Naive B cell (primary cell): ENCODE measurements at regions not wholly inside any gene's neighbourhood (a gene's known extent, or its start where the extent isn't known, plus 50 kb on each side); places are given as distances from the start of the nearest gene placed in this dataset.

Experiments used
- ATAC-seq, 2 donors: fragments of 150-1000 bp; cut with Tn5 transposase; 2 replicates each; pipeline ENCODE4 v1.10.0; 2021; ENCODE audit warnings: low read depth in 2 of 2, mild to moderate bottlenecking in 2 of 2, moderate library complexity in 2 of 2
- DNase-seq: peaks from one replicate; pipeline ENCODE4 v3.0.0; 2022
- H3K27ac Mint-ChIP-seq, 6 donors: one replicate each; pipeline ENCODE4 v1.8.0; 2020 to 2022; ENCODE audit warnings: mild to moderate bottlenecking in 6 of 6, mixed read lengths in 6 of 6, moderate library complexity in 5 of 6, inconsistent platforms in 2 of 6
- H3K27me3 Mint-ChIP-seq, 3 donors: one replicate each; pipeline ENCODE4 v1.8.0; 2021 to 2022; ENCODE audit warnings: mixed read lengths in 3 of 3, mild to moderate bottlenecking in 1 of 3
- H3K36me3 Mint-ChIP-seq, 2 donors: one replicate each; pipeline ENCODE4 v1.8.0; 2020 to 2022; ENCODE audit warnings: mixed read lengths in 2 of 2, inconsistent platforms in 1 of 2, mild to moderate bottlenecking in 1 of 2
- H3K4me1 Mint-ChIP-seq, 3 donors: one replicate each; pipeline ENCODE4 v1.8.0; 2020 to 2022; ENCODE audit warnings: mixed read lengths in 3 of 3, inconsistent platforms in 1 of 3, mild to moderate bottlenecking in 1 of 3, moderate library complexity in 1 of 3
- H3K4me3 Mint-ChIP-seq, 8 donors: one replicate each; pipeline ENCODE4 v1.8.0; 2020 to 2022; ENCODE audit warnings: mild to moderate bottlenecking in 8 of 8, mixed read lengths in 8 of 8, moderate library complexity in 8 of 8, inconsistent platforms in 2 of 8
- H3K9me3 Mint-ChIP-seq, 7 donors: one replicate each; pipeline ENCODE4 v1.8.0; 2020 to 2022; ENCODE audit warnings: mixed read lengths in 7 of 7, mild to moderate bottlenecking in 5 of 7, inconsistent platforms in 2 of 7, moderate library complexity in 1 of 7

DNA sequence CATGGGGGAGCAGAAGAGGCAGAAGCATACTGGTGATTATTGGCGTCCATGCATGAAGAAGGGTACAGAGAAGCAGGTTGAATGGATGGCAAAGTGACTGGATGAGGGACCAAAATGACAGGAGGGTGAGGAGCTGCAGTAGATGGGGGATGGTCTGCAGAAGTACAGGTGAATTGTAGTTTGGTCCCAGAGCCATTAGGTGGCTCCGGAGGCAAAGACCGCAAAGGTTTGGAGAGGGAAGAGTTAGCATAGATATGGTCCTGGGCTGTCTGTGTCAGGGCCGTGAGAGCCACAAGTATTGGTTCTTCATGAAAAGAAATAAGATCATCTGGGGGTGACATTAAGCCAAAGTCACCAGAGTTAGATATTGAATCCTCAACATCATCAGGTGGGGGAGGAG, 59.0 kb upstream of the ZNF726 start:
- Mint-ChIP-seq H3K4me3 (peak overlapping the region in 1 of 8 donors; percentile 48), H3K27ac (no peak overlapping the region), H3K9me3 (peaks cover 12 to 80% (median 47%) of the 10 kb centered on the region in 7 donors), H3K36me3 (peaks cover 6 to 13% of the 10 kb centered on the region in 2 donors), H3K27me3 (no peaks in the 10 kb centered on the region), H3K4me1 (no peaks in the 10 kb centered on the region)
- ATAC-seq (no peak), DNase-seq (no peak)

DNA sequence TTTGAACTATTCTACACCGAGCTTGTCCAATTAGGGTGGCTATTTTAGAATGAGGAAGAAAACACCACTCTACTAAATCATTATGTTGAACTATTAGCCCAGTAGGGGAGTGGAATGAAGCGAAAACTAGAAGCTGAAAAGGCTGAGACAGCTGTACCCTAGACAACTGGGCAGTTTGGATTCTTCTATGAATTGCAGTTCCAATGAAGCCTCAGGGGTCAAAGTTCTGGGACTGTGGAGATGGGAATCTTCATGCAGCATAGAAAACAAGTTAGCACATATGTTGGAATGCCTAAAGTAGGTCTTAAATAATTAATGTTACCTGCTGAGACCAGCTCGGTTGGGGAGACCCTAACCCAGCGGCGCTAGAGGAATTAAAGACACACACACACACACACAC, 62.7 kb upstream of the ZNF726 start:
- H3K4me3 Mint-ChIP-seq = no peak overlapping the region

DNA sequence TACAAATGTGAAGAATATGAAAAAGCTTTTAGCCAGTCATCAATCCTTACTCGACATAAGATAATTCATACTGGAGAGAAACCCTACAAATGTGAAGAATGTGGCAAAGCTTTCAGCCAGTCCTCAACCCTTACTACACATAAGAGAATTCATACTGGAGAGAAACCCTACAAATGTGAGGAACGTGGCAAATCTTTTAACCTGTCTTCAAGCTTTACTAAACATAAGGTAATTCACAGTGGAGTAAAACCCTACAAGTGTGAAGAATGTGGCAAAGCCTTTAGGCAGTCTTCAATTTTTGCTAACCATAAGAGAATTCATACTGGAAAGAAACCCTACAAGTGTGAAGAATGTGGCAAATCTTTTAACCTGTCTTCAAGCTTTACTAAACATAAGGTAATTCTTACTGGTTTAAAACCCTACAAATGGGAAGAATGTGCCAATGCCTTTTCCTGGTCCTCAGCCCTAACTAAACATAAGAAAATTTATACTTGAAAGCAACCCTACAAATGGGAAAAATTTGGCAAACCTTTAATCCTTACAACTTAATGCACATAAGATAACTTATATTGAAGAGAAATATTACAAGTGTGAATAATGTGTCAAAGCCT, 74.1 kb upstream of the ZNF681 start:
- no peaks in the 10 kb centered on the region for H3K4me1 Mint-ChIP-seq
- H3K4me3 Mint-ChIP-seq = no peak overlapping the region
- DNase-seq (no peak), ATAC-seq (no peak)
- H3K36me3 Mint-ChIP-seq = peaks cover 8 to 23% of the 10 kb centered on the region in 2 donors
- H3K9me3 Mint-ChIP-seq = peaks cover 15 to 80% (median 56%) of the 10 kb centered on the region in 7 donors
- H3K27ac Mint-ChIP-seq = no peak overlapping the region
- no peaks in the 10 kb centered on the region for H3K27me3 Mint-ChIP-seq

More for the DNA sequence above, 62.7 kb upstream of the ZNF726 start:
- no peak for ATAC-seq
- Mint-ChIP-seq H3K27ac (no peak overlapping the region), H3K9me3 (peaks cover 17 to 93% (median 57%) of the 10 kb centered on the region in 7 donors), H3K36me3 (peaks cover 6 to 21% of the 10 kb centered on the region in 2 donors), H3K27me3 (peaks cover 0 to 5% (median 0%) of the 10 kb centered on the region in 3 donors), H3K4me1 (no peaks in the 10 kb centered on the region)
- DNase-seq = no peak

DNA sequence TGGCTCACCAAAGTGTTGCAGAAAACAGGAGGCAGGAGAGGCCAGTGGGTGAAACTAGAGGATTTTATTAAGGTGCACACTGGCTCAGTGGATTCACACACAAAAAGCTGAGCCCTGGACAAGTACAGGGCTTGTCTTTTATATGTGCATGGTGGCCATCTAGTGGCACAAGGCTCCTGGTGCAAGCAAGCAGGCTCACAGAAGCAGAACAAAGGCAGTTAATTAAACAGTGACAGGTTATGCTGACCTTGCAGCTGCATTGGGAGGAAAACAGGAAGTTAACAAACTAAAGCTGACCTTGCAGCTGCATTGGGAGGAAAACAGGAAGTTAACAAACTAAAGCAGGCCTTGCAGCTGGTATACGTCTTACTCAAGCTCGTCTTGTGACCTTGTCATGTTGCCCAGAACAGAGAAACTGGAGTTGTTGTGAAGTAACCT, 65.3 kb upstream of the ZNF681 start:
- Mint-ChIP-seq H3K4me3 (peak overlapping the region in 2 of 8 donors; percentile 29 to 54), H3K36me3 (peaks cover 9 to 27% of the 10 kb centered on the region in 2 donors), H3K27me3 (no peaks in the 10 kb centered on the region), H3K27ac (peak overlapping the region in 4 of 6 donors; percentile 21 to 81 (median 48)), H3K4me1 (no peaks in the 10 kb centered on the region), H3K9me3 (peaks cover 11 to 64% (median 54%) of the 10 kb centered on the region in 7 donors)
- DNase-seq (peak; percentile 31), ATAC-seq (peak; percentile 88)

DNA sequence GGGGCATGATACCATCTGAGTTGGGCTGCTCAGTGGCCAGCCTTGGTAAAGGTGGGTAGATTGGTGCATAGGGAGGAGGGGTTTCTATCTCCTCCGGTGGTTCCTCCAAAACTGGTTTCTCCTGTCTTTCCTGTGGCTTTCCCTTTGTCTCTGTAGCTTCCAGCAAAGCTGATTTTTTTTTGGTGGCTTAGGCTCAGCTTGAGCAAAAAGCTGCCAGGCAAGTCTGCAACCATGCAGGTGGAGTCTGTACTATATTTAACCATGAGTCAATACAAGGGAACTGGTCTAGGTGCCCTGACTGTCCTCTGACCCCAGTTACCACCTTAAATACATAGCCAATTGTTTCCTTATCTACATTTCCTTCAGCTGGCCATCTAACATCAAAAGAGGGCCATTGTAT, 64.0 kb upstream of the ZNF681 start:
- no peak for ATAC-seq
- DNase-seq = no peak
- no peak overlapping the region for H3K4me3 Mint-ChIP-seq
- H3K36me3 Mint-ChIP-seq = peaks cover 9 to 27% of the 10 kb centered on the region in 2 donors
- H3K4me1 Mint-ChIP-seq = no peaks in the 10 kb centered on the region
- H3K27me3 Mint-ChIP-seq = no peaks in the 10 kb centered on the region
- H3K9me3 Mint-ChIP-seq = peaks cover 15 to 71% (median 52%) of the 10 kb centered on the region in 7 donors
- H3K27ac Mint-ChIP-seq = no peak overlapping the region

DNA sequence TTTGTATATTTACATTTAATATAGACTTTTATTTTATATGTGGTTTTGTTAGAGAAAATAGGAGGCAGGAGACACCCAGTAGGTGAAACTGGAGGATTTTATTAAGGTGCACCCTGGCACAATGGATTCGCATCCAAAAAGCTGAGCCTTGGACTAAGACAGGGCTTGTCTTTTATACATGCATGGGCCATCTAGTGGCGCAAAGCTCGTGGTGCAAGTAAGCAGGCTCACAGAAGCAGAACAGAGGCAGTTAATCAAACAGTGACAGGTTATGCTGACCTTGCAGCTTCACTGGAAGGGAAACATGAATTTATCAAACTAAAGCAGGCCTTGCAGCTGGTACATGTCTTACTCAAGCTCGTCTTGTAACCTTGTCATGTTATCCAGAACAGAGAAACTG, 58.8 kb upstream of the ZNF681 start:
- peaks cover 9 to 14% of the 10 kb centered on the region in 2 donors for H3K36me3 Mint-ChIP-seq
- DNase-seq = no peak
- H3K4me3 Mint-ChIP-seq = no peak overlapping the region
- peaks cover 10 to 39% (median 28%) of the 10 kb centered on the region in 7 donors for H3K9me3 Mint-ChIP-seq
- peak overlapping the region in 1 of 6 donors; percentile 70 for H3K27ac Mint-ChIP-seq
- no peaks in the 10 kb centered on the region for H3K27me3 Mint-ChIP-seq
- H3K4me1 Mint-ChIP-seq = no peaks in the 10 kb centered on the region
- peak in 1 of 2 donors; percentile 44 for ATAC-seq

DNA sequence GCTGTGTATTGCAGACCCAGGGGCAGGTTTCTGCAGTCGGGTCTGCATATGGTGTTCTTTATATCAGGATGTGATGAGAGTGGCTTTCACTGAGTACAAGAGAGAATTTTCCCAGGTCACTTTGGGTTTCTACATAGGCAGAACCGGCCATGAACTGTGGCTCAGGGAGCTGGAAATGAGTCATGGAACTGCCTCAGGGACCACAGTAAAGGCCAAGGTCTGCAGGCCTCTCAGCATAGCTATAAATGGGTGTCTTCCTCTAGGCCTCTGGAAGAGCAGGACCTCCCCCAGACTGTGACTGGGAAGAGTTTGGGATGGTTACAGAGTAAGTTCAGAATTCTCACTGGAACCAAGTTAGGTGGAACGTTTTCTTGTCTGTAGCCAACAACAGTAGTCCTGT, 51.8 kb upstream of the ZNF681 start:
- Mint-ChIP-seq H3K27me3 (no peaks in the 10 kb centered on the region), H3K36me3 (peaks cover 0 to 7% of the 10 kb centered on the region in 2 donors), H3K4me1 (no peaks in the 10 kb centered on the region), H3K9me3 (peaks cover 0 to 11% (median 2%) of the 10 kb centered on the region in 7 donors), H3K4me3 (no peak overlapping the region), H3K27ac (no peak overlapping the region)
- DNase-seq (no peak), ATAC-seq (no peak)
